GM19324 (cell line): ENCODE measurements at regions not wholly inside any gene's neighbourhood (a gene's known extent, or its start where the extent isn't known, plus 50 kb on each side); places are given as distances from the start of the nearest gene placed in this dataset.
"Not testable (repeated sequence)": the region's sequence is repeated elsewhere in the genome, so short reads cannot be mapped to it uniquely, and the experiment has no call there.

Experiments
- ATAC-seq: cut with Tn5 transposase; IDR thresholded peaks from one replicate; pipeline ENCODE4 v1.9.1; 2021; ENCODE audit warnings: mild to moderate bottlenecking, moderate library complexity; ENCODE audit not compliant: unreplicated experiment, low FRiP score

- ATAC-seq = no peak
Measured at GRCh38 chr5:42066131-42066530, 141.1 kb downstream of the FBXO4 start.

- ATAC-seq = no peak
Measured at GRCh38 chr5:42074353-42074752, 149.3 kb downstream of the FBXO4 start.

- ATAC-seq = no peak
Measured at GRCh38 chr5:42089705-42090104, 164.6 kb downstream of the FBXO4 start.

GRCh38 chr5:42090162-42090561, 165.1 kb downstream of the FBXO4 start:
- ATAC-seq = no peak

GRCh38 chr5:42099846-42100245, 174.8 kb downstream of the FBXO4 start:
- not testable (repeated sequence) for ATAC-seq

- ATAC-seq = no peak
Measured at GRCh38 chr5:42108468-42108867, 183.4 kb downstream of the FBXO4 start.

GRCh38 chr5:42109006-42109572, 184.0 kb downstream of the FBXO4 start:
- no peak for ATAC-seq

GRCh38 chr5:42115721-42116120, 190.6 kb downstream of the FBXO4 start:
- ATAC-seq = not testable (repeated sequence)

- no peak for ATAC-seq
Measured at GRCh38 chr5:42120070-42120469, 195.0 kb downstream of the FBXO4 start.

- no peak for ATAC-seq
Measured at GRCh38 chr5:42121401-42121800, 196.3 kb downstream of the FBXO4 start.

- no peak for ATAC-seq
Measured at GRCh38 chr5:42131081-42131480, 206.0 kb downstream of the FBXO4 start.

GRCh38 chr5:42143361-42143760, 218.3 kb downstream of the FBXO4 start:
- ATAC-seq = no peak

- ATAC-seq = no peak
Measured at GRCh38 chr5:42148813-42149212, 223.7 kb downstream of the FBXO4 start.

GRCh38 chr5:42157215-42157614, 232.1 kb downstream of the FBXO4 start:
- ATAC-seq = no peak

GRCh38 chr5:42163083-42163482, 238.0 kb downstream of the FBXO4 start:
- no peak for ATAC-seq

- no peak for ATAC-seq
Measured at GRCh38 chr5:42168091-42168670, 243.1 kb downstream of the FBXO4 start.

- ATAC-seq = not testable (repeated sequence)
Measured at GRCh38 chr5:42176118-42176517, 247.1 kb upstream of the GHR start.

GRCh38 chr5:42179843-42180242, 243.4 kb upstream of the GHR start:
- ATAC-seq = not testable (repeated sequence)

GRCh38 chr5:42216904-42217303, 206.3 kb upstream of the GHR start:
- ATAC-seq = no peak

GRCh38 chr5:42217791-42218190, 205.4 kb upstream of the GHR start:
- no peak for ATAC-seq

- ATAC-seq = no peak
Measured at GRCh38 chr5:42225009-42225408, 198.2 kb upstream of the GHR start.

- ATAC-seq = no peak
Measured at GRCh38 chr5:42228279-42228678, 195.0 kb upstream of the GHR start.

GRCh38 chr5:42230839-42231238, 192.4 kb upstream of the GHR start:
- no peak for ATAC-seq
